ENCODE measurements at regions not wholly inside any gene's neighbourhood (a gene's known extent, or its start where the extent isn't known, plus 50 kb on each side); places are given as distances from the start of the nearest gene placed in this dataset.
"Not testable (repeated sequence)": the region's sequence is repeated elsewhere in the genome, so short reads cannot be mapped to it uniquely, and the experiment has no call there.

DNA sequence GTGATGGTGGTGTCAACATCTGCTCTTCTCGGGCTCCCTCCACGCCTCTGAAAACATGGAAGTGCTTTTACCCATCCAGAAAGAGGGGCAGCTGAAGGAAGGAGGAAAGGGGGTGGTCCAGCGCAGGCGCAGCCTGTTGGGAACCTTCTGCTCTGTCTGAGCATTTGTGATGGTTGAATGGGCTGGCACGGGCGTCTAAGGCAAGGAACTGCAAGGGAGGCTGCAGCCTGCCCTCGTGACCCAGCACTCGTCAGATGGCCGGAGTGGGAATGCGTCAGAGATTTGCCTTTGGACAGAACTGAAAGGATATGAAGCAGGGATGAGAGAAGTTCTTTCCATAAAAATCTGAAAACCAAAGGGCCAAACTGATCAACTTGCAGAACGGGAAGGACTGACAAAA, 62.3 kb upstream of the PLGLB2 start:
- H3K4me1 Mint-ChIP-seq (ENCODE audit: low read depth); H3K27ac Mint-ChIP-seq: not testable (repeated sequence)

DNA sequence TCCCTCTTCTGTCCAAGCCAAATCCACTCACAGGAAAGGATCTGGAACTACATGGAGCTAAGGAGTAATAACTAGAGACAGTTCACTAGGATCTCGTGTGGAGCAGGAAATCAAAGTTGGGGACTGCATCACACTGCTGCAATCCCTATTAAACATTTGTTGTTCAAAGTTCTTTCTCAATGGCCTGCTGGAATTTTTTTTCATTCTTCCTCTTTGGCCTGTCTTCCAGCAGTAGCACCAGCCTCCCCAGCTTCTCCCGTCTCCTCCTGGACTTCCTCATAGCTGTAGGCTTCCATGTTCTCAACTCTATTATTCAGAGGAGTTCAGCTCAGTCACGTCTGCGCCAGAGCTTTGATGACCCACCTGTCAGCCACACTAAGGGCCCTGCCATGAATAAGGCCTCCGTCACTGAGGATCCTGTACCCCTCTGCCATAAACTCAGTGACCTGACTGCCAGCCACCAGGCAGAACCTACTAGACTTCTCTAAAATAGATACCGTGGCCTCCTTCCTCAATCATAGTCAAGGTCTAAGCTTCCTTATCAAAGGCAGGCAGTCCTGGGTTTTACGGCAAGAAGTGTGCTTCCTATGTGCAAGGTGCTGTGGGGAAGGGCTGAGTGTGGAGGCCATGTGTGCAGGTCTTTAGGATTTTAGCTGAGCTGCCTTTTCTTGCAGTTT, 60.9 kb upstream of the PLGLB2 start:
- H3K36me3 Mint-ChIP-seq (ENCODE audit: low read depth); H3K27me3 Mint-ChIP-seq (ENCODE audit: low read depth): not testable (repeated sequence)

More for the DNA sequence above, 62.3 kb upstream of the PLGLB2 start:
- not testable (repeated sequence) for H3K4me3 Mint-ChIP-seq; H3K36me3 Mint-ChIP-seq (ENCODE audit: low read depth); H3K9me3 Mint-ChIP-seq; H3K27me3 Mint-ChIP-seq (ENCODE audit: low read depth)

GRCh38 chr2:87687550-87688270, 60.2 kb upstream of the PLGLB2 start:
- not testable (repeated sequence) for H3K4me3 Mint-ChIP-seq; H3K36me3 Mint-ChIP-seq (ENCODE audit: low read depth); H3K9me3 Mint-ChIP-seq; H3K27me3 Mint-ChIP-seq (ENCODE audit: low read depth); H3K27ac Mint-ChIP-seq; H3K4me1 Mint-ChIP-seq (ENCODE audit: low read depth)

More for the DNA sequence above, 60.9 kb upstream of the PLGLB2 start:
- H3K27ac Mint-ChIP-seq; H3K4me1 Mint-ChIP-seq (ENCODE audit: low read depth); H3K9me3 Mint-ChIP-seq; H3K4me3 Mint-ChIP-seq: not testable (repeated sequence)

GRCh38 chr2:87691899-87692592, 55.8 kb upstream of the PLGLB2 start:
- H3K36me3 Mint-ChIP-seq (ENCODE audit: low read depth); H3K27me3 Mint-ChIP-seq (ENCODE audit: low read depth); H3K9me3 Mint-ChIP-seq; H3K4me1 Mint-ChIP-seq (ENCODE audit: low read depth): not testable (repeated sequence)
- peak overlapping the region; percentile 14 for H3K4me3 Mint-ChIP-seq
- H3K27ac Mint-ChIP-seq, result peak overlapping the region; percentile 83

- not testable (repeated sequence) for H3K9me3 Mint-ChIP-seq; H3K4me3 Mint-ChIP-seq; H3K27ac Mint-ChIP-seq; H3K27me3 Mint-ChIP-seq (ENCODE audit: low read depth); H3K36me3 Mint-ChIP-seq (ENCODE audit: low read depth); H3K4me1 Mint-ChIP-seq (ENCODE audit: low read depth)
These were observed 55.0 kb upstream of the PLGLB2 start for GRCh38 chr2:87692914-87693313.

DNA sequence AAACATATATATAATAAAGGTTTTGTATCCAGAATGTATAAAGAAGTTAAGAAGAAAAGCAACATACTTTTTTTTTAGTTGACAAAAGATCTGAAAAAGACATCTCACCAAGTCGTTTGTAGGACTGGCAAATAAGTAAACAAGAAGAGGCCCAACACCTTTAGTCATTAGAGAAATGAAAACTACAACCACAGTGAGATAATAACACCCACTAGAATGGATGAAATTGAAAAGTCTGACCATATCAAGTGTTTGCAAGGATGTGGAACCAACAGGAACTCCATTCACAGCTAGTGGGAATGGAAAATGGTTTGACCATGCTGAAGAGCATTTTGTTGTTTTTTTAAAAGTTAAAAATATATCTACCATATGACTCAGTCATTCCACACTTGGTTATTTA, 54.0 kb upstream of the PLGLB2 start:
- not testable (repeated sequence) for H3K27me3 Mint-ChIP-seq (ENCODE audit: low read depth); H3K4me1 Mint-ChIP-seq (ENCODE audit: low read depth); H3K27ac Mint-ChIP-seq; H3K4me3 Mint-ChIP-seq; H3K9me3 Mint-ChIP-seq; H3K36me3 Mint-ChIP-seq (ENCODE audit: low read depth)

DNA sequence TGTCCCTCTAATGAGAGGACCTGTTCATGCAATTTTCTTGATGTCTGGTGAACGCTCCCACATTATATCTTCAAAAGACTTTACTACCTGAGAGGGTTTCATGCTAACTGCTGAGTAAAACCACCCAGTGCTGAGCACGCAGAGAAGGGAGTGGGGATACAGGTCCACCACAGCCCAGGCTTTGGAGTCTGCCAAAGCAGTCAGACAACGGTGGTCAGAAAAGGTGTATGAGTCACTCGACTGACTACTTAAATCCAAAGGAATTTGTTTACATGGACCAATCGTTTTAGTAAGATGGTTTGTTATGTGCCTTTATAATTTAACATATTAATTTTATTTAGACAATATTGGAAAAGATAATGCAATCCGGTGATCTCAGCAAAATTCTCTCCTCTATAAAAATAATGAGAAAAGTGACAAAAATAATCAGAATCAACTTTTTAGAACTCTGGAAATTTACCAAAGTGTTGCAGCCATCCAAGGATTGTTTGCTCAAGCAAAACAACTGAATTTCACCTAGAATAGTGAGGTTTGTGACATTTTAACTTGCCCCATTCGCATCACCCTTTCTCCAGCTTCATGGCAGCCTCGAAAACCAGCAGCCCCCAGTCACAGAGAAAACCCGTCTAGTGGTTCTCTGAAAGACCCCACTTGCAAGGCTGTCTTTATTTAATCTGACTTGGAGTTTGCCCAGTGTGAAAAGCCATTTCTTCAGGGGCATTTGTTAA, 52.1 kb upstream of the PLGLB2 start:
- not testable (repeated sequence) for H3K27ac Mint-ChIP-seq; H3K4me1 Mint-ChIP-seq (ENCODE audit: low read depth); H3K36me3 Mint-ChIP-seq (ENCODE audit: low read depth); H3K4me3 Mint-ChIP-seq; H3K27me3 Mint-ChIP-seq (ENCODE audit: low read depth); H3K9me3 Mint-ChIP-seq
